ENCODE measurements at regions not wholly inside any gene's neighbourhood (a gene's known extent, or its start where the extent isn't known, plus 50 kb on each side); places are given as distances from the start of the nearest gene placed in this dataset.

- no peak for DNase-seq (ENCODE audit: low spot score)
- ATAC-seq (ENCODE audit: low FRiP score) = no peak
These were observed 445.2 kb upstream of the CDH4 start for GRCh38 chr20:60806824-60807223.

GRCh38 chr20:60808003-60808672, 443.9 kb upstream of the CDH4 start:
- TF ChIP-seq, protein P1, sequence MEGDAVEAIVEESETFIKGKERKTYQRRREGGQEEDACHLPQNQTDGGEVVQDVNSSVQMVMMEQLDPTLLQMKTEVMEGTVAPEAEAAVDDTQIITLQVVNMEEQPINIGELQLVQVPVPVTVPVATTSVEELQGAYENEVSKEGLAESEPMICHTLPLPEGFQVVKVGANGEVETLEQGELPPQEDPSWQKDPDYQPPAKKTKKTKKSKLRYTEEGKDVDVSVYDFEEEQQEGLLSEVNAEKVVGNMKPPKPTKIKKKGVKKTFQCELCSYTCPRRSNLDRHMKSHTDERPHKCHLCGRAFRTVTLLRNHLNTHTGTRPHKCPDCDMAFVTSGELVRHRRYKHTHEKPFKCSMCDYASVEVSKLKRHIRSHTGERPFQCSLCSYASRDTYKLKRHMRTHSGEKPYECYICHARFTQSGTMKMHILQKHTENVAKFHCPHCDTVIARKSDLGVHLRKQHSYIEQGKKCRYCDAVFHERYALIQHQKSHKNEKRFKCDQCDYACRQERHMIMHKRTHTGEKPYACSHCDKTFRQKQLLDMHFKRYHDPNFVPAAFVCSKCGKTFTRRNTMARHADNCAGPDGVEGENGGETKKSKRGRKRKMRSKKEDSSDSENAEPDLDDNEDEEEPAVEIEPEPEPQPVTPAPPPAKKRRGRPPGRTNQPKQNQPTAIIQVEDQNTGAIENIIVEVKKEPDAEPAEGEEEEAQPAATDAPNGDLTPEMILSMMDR (IDR thresholded peaks at IDR 0.05) = no peak
- no peak for ATAC-seq (ENCODE audit: low FRiP score)
- DNase-seq (ENCODE audit: low spot score) = no peak

More at GRCh38 chr20:60806824-60807223, 445.2 kb upstream of the CDH4 start:
- TF ChIP-seq, protein P1 (IDR thresholded peaks at IDR 0.05) = no peak

DNA sequence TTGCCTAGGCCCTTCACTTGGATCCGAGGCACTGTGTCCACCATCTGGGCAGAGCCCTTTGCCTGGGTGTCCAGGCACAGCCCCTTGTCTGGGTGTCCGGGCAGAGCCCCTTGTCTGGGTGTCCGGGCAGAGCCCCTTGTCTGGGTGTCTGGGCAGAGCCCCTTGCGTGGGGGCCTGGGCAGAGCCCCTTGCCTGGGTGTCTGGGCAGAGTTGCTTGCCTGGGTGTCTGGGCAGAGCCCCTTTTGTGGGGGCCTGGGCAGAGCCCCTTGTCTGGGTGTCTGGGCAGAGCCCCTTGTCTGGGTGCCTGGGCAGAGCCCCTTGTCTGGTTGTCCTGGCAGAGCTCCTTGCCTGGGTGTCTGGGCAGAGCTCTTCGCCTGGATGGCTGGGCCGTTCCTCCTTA, 443.4 kb upstream of the CDH4 start:
- ATAC-seq (ENCODE audit: low FRiP score) = no peak
- TF ChIP-seq, protein P1 (IDR thresholded peaks at IDR 0.05) = no peak

DNA sequence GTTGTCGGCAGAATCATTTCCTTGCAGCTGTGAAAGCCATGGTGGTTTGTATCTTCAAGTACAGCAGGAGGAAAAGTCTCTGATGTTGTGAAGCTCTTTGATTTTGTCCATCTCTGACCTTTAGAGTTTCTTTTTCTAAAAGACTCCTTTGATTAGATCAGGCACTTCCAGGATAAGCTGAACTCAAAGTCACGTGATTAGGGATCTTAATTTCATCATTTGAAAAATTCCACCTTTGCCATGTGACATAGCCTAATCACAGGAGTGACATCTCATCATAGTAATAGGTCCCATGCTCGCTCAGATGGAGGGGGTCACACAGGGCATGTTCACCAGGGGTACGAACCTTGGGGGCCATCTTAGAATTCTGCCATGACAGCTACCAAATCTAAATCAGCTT, 441.5 kb upstream of the CDH4 start:
- TF ChIP-seq, protein P1 (IDR thresholded peaks at IDR 0.05) = no peak
- ATAC-seq (ENCODE audit: low FRiP score) = no peak
- DNase-seq (ENCODE audit: low spot score) = no peak

More for the DNA sequence above, 443.4 kb upstream of the CDH4 start:
- DNase-seq (ENCODE audit: low spot score) = no peak

DNA sequence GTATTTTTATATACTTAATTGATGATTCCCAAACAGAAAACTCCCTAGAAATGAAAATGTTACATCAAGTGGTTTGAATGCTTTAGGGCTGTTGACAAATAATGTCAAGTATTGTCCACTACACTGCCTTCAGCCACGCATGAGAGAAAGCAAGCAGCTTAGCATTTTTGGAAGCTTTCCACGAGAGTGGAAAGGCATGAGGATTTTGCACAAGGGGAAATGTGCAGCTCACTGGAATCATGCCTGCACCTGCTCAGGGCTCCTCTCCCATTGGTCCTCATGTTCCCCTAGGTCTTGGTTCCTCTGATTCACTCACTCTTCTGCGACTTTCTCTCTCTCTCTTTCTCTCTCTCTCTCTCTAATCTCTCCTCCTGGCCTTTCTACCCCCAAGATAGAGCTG, 439.5 kb upstream of the CDH4 start:
- TF ChIP-seq, protein P1 (IDR thresholded peaks at IDR 0.05) = no peak
- ATAC-seq (ENCODE audit: low FRiP score) = no peak
- no peak for DNase-seq (ENCODE audit: low spot score)

- ATAC-seq (ENCODE audit: low FRiP score) (no peak), DNase-seq (ENCODE audit: low spot score) (no peak)
- TF ChIP-seq, protein P1 (IDR thresholded peaks at IDR 0.05) = no peak
These were observed 439.0 kb upstream of the CDH4 start for GRCh38 chr20:60813066-60813465.

DNA sequence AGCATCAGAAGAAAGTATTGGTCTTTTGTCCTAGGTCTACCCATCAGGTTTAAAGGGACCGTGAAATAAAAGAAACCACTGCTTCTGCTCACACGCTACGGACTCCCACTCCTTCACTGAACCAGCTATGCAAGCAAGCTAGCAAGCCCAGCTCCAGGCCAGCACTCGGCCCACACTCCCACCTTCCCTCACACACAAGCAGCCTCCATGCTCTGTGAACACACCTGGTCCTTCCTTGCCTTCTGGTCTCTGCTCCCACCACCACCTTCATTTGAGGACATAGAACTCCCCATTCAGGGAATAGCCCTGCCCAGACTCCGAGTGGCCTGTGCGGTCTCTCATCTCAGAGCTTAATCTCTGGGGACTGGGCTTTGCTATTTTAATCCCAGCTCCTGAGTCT, 436.4 kb upstream of the CDH4 start:
- DNase-seq (ENCODE audit: low spot score) = no peak
- TF ChIP-seq, protein P1 (IDR thresholded peaks at IDR 0.05) = no peak

More for the DNA sequence above, 436.4 kb upstream of the CDH4 start:
- no peak for ATAC-seq (ENCODE audit: low FRiP score)
